Mammary epithelial cell (primary cell): ENCODE measurements at regions not wholly inside any gene's neighbourhood (a gene's known extent, or its start where the extent isn't known, plus 50 kb on each side); places are given as distances from the start of the nearest gene placed in this dataset.

ENCODE experiments used
- EZH2 ChIP-seq: IDR thresholded peaks from 2 replicates; pipeline ENCODE4 v1.6.1; 2012; ENCODE audit warnings: low read length, inconsistent platforms, borderline replicate concordance
- TF ChIP-seq, protein P1 (sequence below), 2 donors: IDR thresholded peaks in 1 of 2; conservative IDR thresholded peaks in 1 of 2; 2 replicates each; pipeline ENCODE4 v1.5.1; 2011 to 2012; ENCODE audit warnings: inconsistent platforms in 2 of 2, low read length in 2 of 2, mild to moderate bottlenecking in 2 of 2, control low read depth in 1 of 2, low read depth in 1 of 2; ENCODE audit not compliant: insufficient read depth in 1 of 2; ENCODE audit errors: extremely low read depth in 1 of 2

DNA sequence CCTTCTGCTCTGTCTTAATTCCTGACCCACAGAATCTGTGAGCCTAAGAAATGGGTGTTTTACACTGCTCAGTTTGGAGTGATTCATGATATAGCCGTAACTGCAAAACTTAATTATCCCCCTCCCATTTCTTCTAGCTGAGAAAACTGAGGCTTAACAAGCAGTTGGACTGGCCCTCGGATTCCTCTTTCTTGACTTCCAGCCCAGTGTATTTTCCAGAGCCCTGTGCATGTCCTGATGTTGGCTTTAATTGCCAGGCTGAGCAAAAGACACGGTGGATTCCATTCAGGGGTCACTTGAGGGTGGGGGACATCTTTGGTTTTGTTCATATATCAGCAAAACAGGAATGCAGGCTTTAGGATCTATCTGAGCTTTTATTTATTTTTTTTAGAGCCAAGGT, 489.8 kb downstream of the TYW1 start:
- TF ChIP-seq, protein P1, sequence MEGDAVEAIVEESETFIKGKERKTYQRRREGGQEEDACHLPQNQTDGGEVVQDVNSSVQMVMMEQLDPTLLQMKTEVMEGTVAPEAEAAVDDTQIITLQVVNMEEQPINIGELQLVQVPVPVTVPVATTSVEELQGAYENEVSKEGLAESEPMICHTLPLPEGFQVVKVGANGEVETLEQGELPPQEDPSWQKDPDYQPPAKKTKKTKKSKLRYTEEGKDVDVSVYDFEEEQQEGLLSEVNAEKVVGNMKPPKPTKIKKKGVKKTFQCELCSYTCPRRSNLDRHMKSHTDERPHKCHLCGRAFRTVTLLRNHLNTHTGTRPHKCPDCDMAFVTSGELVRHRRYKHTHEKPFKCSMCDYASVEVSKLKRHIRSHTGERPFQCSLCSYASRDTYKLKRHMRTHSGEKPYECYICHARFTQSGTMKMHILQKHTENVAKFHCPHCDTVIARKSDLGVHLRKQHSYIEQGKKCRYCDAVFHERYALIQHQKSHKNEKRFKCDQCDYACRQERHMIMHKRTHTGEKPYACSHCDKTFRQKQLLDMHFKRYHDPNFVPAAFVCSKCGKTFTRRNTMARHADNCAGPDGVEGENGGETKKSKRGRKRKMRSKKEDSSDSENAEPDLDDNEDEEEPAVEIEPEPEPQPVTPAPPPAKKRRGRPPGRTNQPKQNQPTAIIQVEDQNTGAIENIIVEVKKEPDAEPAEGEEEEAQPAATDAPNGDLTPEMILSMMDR (conservative IDR thresholded peaks at IDR 0.05 in 1 of 2, IDR thresholded peaks at IDR 0.05 in 1 of 2; ENCODE audit: extremely low read depth in 1 of 2, insufficient read depth in 1 of 2, low read depth in 1 of 2, low read length in 2 of 2): no peak
- no peak for TF ChIP-seq EZH2
